ENCODE measurements at regions not wholly inside any gene's neighbourhood (a gene's known extent, or its start where the extent isn't known, plus 50 kb on each side); places are given as distances from the start of the nearest gene placed in this dataset.
"Not testable (repeated sequence)": the region's sequence is repeated elsewhere in the genome, so short reads cannot be mapped to it uniquely, and the experiment has no call there.

DNA sequence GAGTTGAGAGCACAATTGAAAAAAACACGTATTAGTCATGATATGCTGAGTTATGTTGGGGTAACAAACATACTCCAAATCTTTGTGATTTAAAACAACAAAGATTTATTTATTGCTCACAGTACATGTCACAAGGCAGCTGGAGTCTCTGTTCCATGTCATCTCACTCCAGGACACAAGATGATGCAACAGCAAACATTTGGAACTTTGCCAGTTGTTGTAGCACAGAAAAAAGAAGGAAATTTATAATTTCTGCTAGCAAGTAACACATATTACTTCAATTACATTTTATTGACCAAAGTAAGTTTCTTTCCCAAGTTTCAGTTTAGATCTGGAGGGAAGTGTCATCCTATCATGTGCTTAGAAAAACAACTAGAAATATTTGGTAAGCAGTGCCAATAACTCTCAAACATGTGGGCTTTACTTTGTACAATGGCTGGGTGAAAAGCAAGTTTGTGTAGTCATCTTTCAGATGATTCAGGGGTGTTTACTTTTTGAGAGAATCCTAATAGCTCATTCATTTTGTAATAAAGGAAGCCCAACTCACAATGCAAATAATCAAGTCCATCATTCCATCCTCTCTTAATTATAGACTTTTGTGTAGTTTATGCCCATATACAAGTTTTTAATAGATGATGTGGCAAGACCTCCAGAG is 452.3 kb downstream of the ZIC3 start:
- no peak for DNase-seq (ENCODE audit: low read depth)

DNA sequence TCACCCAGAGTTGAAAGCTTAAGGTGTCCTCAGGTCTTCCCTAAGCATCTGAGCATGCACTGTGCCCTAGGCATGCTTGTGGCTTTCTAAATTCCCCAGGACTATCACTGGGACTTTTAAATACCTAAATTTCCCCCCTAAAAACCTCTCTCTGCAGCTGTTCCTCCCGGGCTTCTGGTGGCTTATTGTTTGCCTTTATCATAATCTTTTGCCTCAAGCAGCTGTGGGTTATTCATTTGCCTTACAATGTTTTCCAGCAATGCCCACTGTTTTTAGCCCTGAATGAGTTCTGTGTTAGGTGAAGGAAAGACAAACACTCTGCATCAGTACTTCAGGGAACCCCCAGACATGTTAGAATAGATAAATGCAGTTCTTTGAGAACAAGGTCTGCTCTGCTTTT is 455.0 kb downstream of the ZIC3 start:
- DNase-seq (ENCODE audit: low read depth), result no peak

GRCh38 chrX:138026211-138026610 is 460.3 kb downstream of the ZIC3 start:
- no peak for DNase-seq (ENCODE audit: low read depth)

GRCh38 chrX:138031715-138032114 is 465.8 kb downstream of the ZIC3 start:
- DNase-seq (ENCODE audit: low read depth), result no peak

DNA sequence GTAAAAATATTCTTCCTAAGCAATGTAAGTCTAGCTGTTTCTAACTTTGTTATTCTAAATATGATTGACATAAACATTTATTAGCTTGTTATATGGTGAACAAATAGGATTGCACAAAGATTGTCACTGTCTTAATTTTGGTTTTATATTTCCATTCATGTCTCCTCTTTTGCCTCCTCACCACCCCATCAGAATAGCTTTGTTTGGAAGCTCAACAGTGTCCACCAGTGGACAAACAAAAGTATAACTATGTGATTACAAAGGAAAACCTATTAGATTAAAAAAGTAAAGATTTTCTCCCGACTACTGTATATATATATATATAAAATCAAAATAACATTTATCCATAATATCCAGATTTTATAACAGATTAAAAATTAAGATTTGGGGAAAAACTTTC is 468.2 kb downstream of the ZIC3 start:
- DNase-seq (ENCODE audit: low read depth), result no peak

DNA sequence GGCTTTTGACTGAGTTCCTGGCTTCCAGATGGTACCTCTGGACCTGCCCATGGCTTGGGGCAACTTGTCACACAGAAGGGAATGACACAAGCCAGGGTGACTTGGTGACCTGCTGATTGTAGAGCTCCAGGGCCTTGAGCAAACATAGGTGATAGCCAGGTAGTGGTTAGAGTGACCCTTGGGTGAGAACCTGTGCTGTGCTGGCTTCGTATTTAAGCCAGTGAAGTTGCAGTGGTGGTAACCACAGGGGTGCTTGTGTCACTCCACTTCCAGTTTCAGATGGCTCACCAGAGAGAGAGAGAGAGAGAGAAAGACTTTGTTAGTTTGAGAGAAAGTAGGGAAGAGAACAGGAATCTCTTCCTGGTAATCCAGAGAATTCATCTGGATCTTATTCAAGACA is 471.6 kb downstream of the ZIC3 start:
- no peak for DNase-seq (ENCODE audit: low read depth)

GRCh38 chrX:138057883-138058282 is 492.0 kb downstream of the ZIC3 start:
- DNase-seq (ENCODE audit: low read depth), result no peak

GRCh38 chrX:138058931-138059330 is 493.0 kb downstream of the ZIC3 start:
- DNase-seq (ENCODE audit: low read depth), result no peak

GRCh38 chrX:138067415-138067814 is 501.5 kb downstream of the ZIC3 start:
- no peak for DNase-seq (ENCODE audit: low read depth)

- no peak for DNase-seq (ENCODE audit: low read depth)
Measured at GRCh38 chrX:138073626-138074025, 507.7 kb downstream of the ZIC3 start.

DNA sequence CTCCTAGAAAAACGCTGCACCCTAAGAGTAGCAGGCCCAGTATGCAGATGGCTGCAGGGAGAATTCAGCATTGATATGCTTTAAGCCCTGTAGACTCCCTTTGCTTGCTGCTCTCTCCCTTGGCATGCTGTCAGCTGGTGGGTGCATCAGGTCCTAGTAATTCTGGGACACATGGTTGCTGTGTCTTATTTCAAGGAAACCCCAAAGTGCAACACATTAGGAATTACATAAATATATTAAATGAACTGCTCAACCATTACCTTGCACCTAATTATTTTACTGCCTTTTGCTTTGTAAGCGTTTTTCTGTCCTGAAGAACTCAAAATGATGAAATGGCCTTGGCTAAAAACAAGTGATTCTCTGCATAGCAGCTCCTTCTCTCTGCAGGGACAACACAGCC is 516.3 kb downstream of the ZIC3 start:
- DNase-seq (ENCODE audit: low read depth), result no peak

GRCh38 chrX:138082896-138083295 is 517.0 kb downstream of the ZIC3 start:
- no peak for DNase-seq (ENCODE audit: low read depth)

DNA sequence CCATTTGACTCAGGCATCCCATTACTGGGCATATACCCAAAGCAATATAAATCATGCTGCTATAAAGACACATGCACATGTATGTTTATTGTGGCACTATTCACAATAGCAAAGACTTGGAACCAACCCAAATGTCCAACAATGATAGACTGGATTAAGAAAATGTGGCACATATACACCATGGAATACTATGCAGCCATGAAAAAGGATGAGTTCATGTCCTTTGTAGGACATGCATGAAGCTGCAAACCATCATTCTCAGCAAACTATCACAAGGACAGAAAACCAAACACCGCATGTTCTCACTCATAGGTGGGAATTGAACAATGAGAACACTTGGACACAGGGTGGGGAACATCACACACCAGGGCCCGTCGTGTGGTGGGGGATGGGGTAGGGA is 545.0 kb downstream of the ZIC3 start:
- not testable (repeated sequence) for DNase-seq (ENCODE audit: low read depth)

GRCh38 chrX:138127314-138127713 is 561.4 kb downstream of the ZIC3 start:
- peak; percentile 54 for DNase-seq (ENCODE audit: low read depth)

DNA sequence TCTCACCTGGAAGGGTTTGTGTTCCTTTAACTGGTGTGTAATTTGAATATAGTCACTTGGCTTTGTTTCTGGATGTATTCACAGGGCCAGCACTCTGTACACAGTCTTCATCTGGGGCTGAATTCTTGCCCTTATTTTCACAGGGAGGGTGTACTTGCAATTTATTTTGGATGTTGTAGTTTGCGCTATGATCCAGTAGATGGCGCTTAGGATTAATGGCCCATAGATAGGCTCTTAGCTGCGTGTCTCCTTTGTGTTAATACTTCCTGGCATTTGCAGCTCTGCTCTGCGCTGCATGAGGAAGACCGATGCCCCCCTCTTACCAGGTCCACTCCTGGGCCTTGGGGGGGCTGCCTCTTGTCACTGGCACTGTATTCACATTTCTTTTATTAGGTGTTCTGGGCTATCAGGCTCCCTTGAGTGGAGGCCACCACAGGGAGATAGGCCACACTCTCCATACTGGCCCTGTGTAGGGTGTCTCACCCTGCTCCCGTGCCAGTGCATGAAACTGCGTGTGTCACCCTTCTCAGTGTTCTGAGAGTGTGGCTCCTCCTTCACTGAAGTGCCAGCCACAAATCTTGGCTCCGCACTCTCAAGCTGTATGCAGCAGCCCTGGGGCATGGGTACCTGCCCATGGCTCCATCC is 562.2 kb downstream of the ZIC3 start:
- DNase-seq (ENCODE audit: low read depth), result peak; percentile 29

- no peak for DNase-seq (ENCODE audit: low read depth)
Measured at GRCh38 chrX:138150709-138151108, 560.8 kb downstream of the FGF13 start.

DNA sequence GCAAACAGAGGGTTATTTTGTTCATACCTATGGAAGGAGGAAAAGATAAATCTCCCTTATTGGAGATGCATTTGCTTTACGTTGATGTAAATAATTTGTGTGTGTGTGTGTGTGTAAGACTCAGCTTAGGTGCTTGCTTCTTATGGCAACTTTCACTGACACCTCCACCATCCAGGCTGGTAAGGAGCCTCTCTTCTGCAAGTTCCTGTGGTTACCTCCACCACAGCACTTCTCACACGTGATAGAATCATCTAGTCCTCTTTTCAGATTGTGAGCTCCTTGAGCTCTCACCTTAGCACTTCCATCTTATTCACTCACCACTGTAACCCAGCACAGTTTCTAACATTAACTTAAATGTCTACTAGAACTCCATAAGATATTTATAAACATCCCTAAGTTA is 553.7 kb downstream of the FGF13 start:
- DNase-seq (ENCODE audit: low read depth), result no peak

GRCh38 chrX:138191998-138192397 is 519.5 kb downstream of the FGF13 start:
- DNase-seq (ENCODE audit: low read depth), result peak; percentile 12

DNA sequence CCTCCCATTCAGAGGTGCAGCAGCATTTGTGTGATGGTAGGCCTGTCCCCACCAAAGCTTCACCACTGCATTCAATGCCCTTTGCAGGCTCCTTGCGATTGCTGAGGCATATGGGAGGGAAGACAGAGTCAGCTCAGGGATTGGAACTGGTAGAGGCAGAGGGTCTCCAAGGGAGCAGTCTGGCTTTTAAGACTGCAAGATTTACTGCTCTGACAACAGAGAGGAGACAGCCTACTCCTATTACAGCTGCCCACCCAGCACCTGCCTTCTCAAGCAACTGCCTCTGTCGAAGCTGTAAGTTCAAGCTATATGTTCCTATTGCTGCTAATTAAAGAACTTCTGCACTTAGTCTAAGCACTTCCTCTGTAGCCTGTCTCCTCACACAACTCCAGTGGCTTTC is 481.8 kb downstream of the FGF13 start:
- DNase-seq (ENCODE audit: low read depth), result no peak

DNA sequence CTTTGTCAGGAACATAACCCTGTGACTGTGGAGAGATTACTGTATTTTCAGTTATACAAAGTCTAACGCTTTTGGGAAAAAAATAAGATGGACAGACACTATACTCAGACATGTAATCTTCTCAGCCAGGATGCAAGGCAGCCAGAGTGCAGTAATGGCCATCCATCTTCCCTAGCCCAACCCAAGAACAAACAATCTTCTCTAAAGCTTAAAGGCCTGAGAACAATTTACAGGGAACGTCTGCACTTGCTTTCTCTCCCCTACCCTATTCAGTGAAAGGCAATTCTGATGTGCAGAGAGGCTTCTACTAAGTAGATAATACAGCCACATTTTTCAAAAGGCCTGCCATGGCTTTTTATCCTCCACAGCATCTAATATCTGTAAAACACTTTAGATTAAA is 471.3 kb downstream of the FGF13 start:
- no peak for DNase-seq (ENCODE audit: low read depth)

GRCh38 chrX:138254001-138254400 is 457.5 kb downstream of the FGF13 start:
- DNase-seq (ENCODE audit: low read depth), result no peak

DNA sequence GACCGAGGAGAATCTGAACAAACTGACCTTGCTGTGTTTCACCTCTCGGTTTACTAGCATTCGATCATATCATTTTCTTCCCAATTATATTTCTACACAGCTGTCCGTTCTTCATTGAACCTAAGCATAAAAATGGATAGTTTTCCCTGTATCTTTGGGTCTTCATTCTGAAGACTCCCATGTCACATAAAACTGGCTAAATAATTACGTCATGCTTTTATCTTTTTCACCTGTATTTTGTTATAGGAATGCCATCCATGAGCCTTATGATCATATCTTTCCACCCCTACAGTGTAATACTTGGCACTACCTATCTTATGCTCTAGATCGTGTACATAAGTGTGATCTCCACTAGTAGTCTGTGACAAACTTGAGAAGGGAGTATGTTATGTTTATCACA is 456.1 kb downstream of the FGF13 start:
- DNase-seq (ENCODE audit: low read depth), result no peak

- DNase-seq (ENCODE audit: low read depth), result not testable (repeated sequence)
Measured at GRCh38 chrX:138264095-138264494, 447.4 kb downstream of the FGF13 start.

DNA sequence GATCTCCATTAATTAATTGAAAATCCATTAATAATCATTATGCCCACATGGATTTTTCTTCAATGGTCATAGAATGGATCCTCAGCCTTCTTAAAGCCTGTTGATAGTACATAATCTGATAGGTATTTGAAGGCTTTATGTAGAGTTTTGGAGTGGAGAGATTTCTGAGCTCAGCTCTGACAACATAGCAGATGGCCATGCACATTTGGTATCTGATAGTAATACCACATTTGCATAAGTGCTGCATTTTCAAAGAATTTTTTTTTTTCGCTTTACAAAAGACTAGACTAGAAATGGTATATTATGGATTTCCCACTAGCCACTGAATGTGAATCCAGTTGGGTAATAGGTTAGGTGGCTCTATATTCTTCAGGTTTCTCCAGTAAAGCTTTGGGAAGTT is 440.6 kb downstream of the FGF13 start:
- DNase-seq (ENCODE audit: low read depth), result no peak
